SK-N-SH (cell line): ENCODE measurements at regions not wholly inside any gene's neighbourhood (a gene's known extent, or its start where the extent isn't known, plus 50 kb on each side); places are given as distances from the start of the nearest gene placed in this dataset.
"Not testable (repeated sequence)": the region's sequence is repeated elsewhere in the genome, so short reads cannot be mapped to it uniquely, and the experiment has no call there.

ENCODE experiments used
- CTCF ChIA-PET: fragments of 300-600, 350-600 bp; formaldehyde crosslinking; extraction: SDS; loops from one replicate; lab custom pipeline; 2021; lab: Yijun Ruan, JAX
- POLR2A ChIA-PET: fragments of 350-600 bp; sonication (Branson Sonifier 250); formaldehyde crosslinking; extraction: SDS; loops from one replicate; lab custom pipeline; 2020; ENCODE audit warnings: antibody characterized with exemption, inconsistent platforms; lab: Yijun Ruan, JAX
- DNase-seq: peaks from one replicate; pipeline ENCODE4 v3.0.0; 2012
- H2AFZ ChIP-seq: fragments of 200-600 bp; sonication (generic); 2 replicates; pipeline ENCODE4 v1.8.1; 2016; ENCODE audit warnings: antibody characterized with exemption, mild to moderate bottlenecking, low read depth
- H3F3A ChIP-seq: fragments of 200-600 bp; sonication (generic); replicated peaks from 2 replicates; pipeline ENCODE3; 2016; ENCODE audit warnings: antibody characterized with exemption, mild to moderate bottlenecking; ENCODE audit not compliant: insufficient read depth
- H3K27ac ChIP-seq, 2 experiments: fragments of 200-500 bp in 1 of 2; fragments of 200-600 bp in 1 of 2; sonication (Bioruptor generic) in 1 of 2; sonication (generic), shearing (Covaris generic) in 1 of 2; 2 replicates each; pipeline versions ENCODE4 v1.5.1 to v1.6.1; 2014 to 2016; ENCODE audit warnings: low read depth in 2 of 2, inconsistent platforms in 1 of 2, low read length in 1 of 2, mild to moderate bottlenecking in 1 of 2, mixed read lengths in 1 of 2
- H3K27me3 ChIP-seq: fragments of 200-600 bp; sonication (generic), shearing (Covaris generic); 2 replicates; pipeline ENCODE4 v1.6.1; 2016; ENCODE audit warnings: mixed run types; ENCODE audit not compliant: insufficient read depth
- H3K36me3 ChIP-seq, 2 experiments: fragments of 200-500 bp in 1 of 2; fragments of 200-600 bp in 1 of 2; sonication (Bioruptor generic) in 1 of 2; sonication (generic) in 1 of 2; replicated peaks in 1 of 2; 2 replicates each; pipeline versions ENCODE3 to v1.5.1; 2014 to 2016; ENCODE audit warnings: low read length in 1 of 2, mild to moderate bottlenecking in 1 of 2; ENCODE audit not compliant: insufficient read depth in 2 of 2, control insufficient read depth in 1 of 2
- H3K4me1 ChIP-seq, 2 experiments: fragments of 200-500 bp in 1 of 2; fragments of 200-600 bp in 1 of 2; sonication (Bioruptor generic) in 1 of 2; sonication (generic), shearing (Covaris generic) in 1 of 2; 2 replicates each; pipeline versions ENCODE4 v1.5.1 to v1.6.1; 2014 to 2016; ENCODE audit warnings: low read depth in 1 of 2, low read length in 1 of 2, mixed run types in 1 of 2; ENCODE audit not compliant: insufficient read depth in 2 of 2, control insufficient read depth in 1 of 2
- H3K4me2 ChIP-seq: fragments of 200-600 bp; sonication (generic), shearing (Covaris generic); 2 replicates; pipeline ENCODE4 v1.6.1; 2017; ENCODE audit warnings: mixed run types
- H3K4me3 ChIP-seq, 2 experiments: fragments of 200-500 bp in 1 of 2; fragments of 200-600 bp in 1 of 2; sonication (Bioruptor generic) in 1 of 2; sonication (generic), shearing (Covaris generic) in 1 of 2; 2 replicates each; pipeline versions ENCODE4 v1.5.1 to v1.8.1; 2014 to 2016; ENCODE audit warnings: low read depth in 2 of 2, inconsistent platforms in 1 of 2, low read length in 1 of 2, mild to moderate bottlenecking in 1 of 2, mixed read lengths in 1 of 2, moderate library complexity in 1 of 2
- H3K79me2 ChIP-seq: fragments of 200-600 bp; sonication (generic); 2 replicates; pipeline ENCODE4 v1.8.1; 2017; ENCODE audit warnings: mild to moderate bottlenecking; ENCODE audit not compliant: insufficient read depth
- H3K9ac ChIP-seq: fragments of 200-600 bp; sonication (generic); 2 replicates; pipeline ENCODE4 v1.6.1; 2017; ENCODE audit warnings: mixed run types
- H3K9me2 ChIP-seq: fragments of 200-600 bp; sonication (generic); 2 replicates; pipeline ENCODE4 v1.6.1; 2017; ENCODE audit warnings: mixed run types
- H3K9me3 ChIP-seq: fragments of 200-600 bp; sonication (generic); 2 replicates; pipeline ENCODE4 v1.6.1; 2017; ENCODE audit warnings: mixed run types, mild to moderate bottlenecking, moderate library complexity
- H4K20me1 ChIP-seq: fragments of 200-600 bp; sonication (generic); 2 replicates; pipeline ENCODE4 v1.6.1; 2017; ENCODE audit warnings: mild to moderate bottlenecking, mixed run types; ENCODE audit not compliant: insufficient read depth
- EZH2phosphoT487 ChIP-seq: fragments of 200-600 bp; sonication (generic); IDR thresholded peaks from 2 replicates; pipeline ENCODE4 v1.6.1; 2017; ENCODE audit warnings: low read depth, mixed run types, mild to moderate bottlenecking, antibody characterized with exemption, moderate library complexity, borderline replicate concordance
- FOXJ3 ChIP-seq: sonication (generic); formaldehyde crosslinking; IDR thresholded peaks from 2 replicates; pipeline ENCODE4 v1.5.1; 2020; ENCODE audit warnings: mild to moderate bottlenecking, missing genetic modification reagents
- GABPA ChIP-seq: IDR thresholded peaks from 2 replicates; pipeline ENCODE4 v1.4.0; 2012; ENCODE audit warnings: low read depth, mild to moderate bottlenecking
- GATA2 ChIP-seq: sonication (generic); formaldehyde crosslinking; IDR thresholded peaks from 2 replicates; pipeline ENCODE4 v1.5.0; 2020; ENCODE audit warnings: mild to moderate bottlenecking, missing genetic modification reagents
- IRF3 ChIP-seq: fragments of 150-350 bp; IDR thresholded peaks from 2 replicates; pipeline ENCODE4 v1.6.1; 2016; ENCODE audit warnings: mild to moderate bottlenecking, low read depth, low read length
- MAX ChIP-seq: IDR thresholded peaks from 2 replicates; pipeline ENCODE4 v1.4.0; 2012; ENCODE audit warnings: low read depth
- MEF2A ChIP-seq: IDR thresholded peaks from 2 replicates; pipeline ENCODE4 v1.4.0; 2012; ENCODE audit warnings: low read depth, borderline replicate concordance
- NFIC ChIP-seq: IDR thresholded peaks from 2 replicates; pipeline ENCODE4 v1.4.0; 2012; ENCODE audit warnings: borderline replicate concordance
- POLR2AphosphoS5 ChIP-seq: IDR thresholded peaks from 2 replicates; pipeline ENCODE4 v1.6.1; 2012; ENCODE audit warnings: low read depth, low read length
- RAD21 ChIP-seq: IDR thresholded peaks from 2 replicates; pipeline ENCODE4 v1.6.1; 2012; ENCODE audit warnings: mild to moderate bottlenecking, low read length
- RCOR1 ChIP-seq: fragments of 150-350 bp; IDR thresholded peaks from 2 replicates; pipeline ENCODE4 v1.6.1; 2017; ENCODE audit warnings: antibody characterized with exemption, low read length
- RFX5 ChIP-seq: IDR thresholded peaks from 2 replicates; pipeline ENCODE4 v1.6.1; 2012; ENCODE audit warnings: mild to moderate bottlenecking, improper control_type of control experiment, low read length
- RXRA ChIP-seq: IDR thresholded peaks from 2 replicates; pipeline ENCODE4 v1.4.0; 2012; ENCODE audit warnings: low read depth, mild to moderate bottlenecking, borderline replicate concordance
- SIN3A ChIP-seq: IDR thresholded peaks from 2 replicates; pipeline ENCODE4 v1.6.1; 2012; ENCODE audit warnings: low read depth, mild to moderate bottlenecking, low read length, moderate library complexity, borderline replicate concordance
- TAF1 ChIP-seq: IDR thresholded peaks from 2 replicates; pipeline ENCODE4 v1.6.1; 2012; ENCODE audit warnings: low read depth, mild to moderate bottlenecking, low read length, moderate library complexity, borderline replicate concordance
- WGBS: methylation state at CpG from one replicate; pipeline ENCODE4 v1.1.6; 2017; ENCODE audit warnings: low lambda C conversion rate; 5-methylcytosine and 5-hydroxymethylcytosine counted together
- TF ChIP-seq, protein P1 (sequence below): IDR thresholded peaks from 2 replicates; pipeline ENCODE4 v1.6.1; 2012; ENCODE audit warnings: mild to moderate bottlenecking, low read depth, low read length, moderate library complexity

DNA sequence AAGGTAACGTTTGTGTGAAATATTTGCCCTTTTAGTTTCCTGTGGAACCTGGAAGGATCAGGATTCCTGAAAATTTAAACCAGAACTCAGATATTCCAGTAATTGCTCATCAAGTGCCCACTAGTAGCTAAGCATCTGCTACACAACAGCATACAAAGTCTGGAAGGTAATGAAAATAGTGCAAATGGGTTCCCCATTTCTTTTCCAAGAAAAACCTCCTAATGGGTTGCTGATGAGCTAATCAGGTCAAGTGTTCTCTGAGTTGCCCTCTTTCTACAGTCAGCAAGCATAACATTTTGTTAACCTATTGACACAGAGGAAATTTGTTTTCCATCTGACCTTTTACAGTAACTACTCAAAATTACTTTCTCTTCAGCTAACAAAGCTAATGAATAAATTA lies 83.6 kb upstream of the PMCH start:
- Histone ChIP-seq H3K4me1 (no peaks in the 10 kb centered on the region), H4K20me1 (no peaks in the 10 kb centered on the region), H3K36me3 (no peaks in the 10 kb centered on the region), H2AFZ (no peak overlapping the region), H3K27ac (no peak overlapping the region), H3K9me2 (no peaks in the 10 kb centered on the region), H3K9ac (no peak overlapping the region), H3K9me3 (no peaks in the 10 kb centered on the region), H3K79me2 (no peaks in the 10 kb centered on the region), H3F3A (no peaks in the 10 kb centered on the region), H3K27me3 (no peaks in the 10 kb centered on the region), H3K4me2 (no peak overlapping the region), H3K4me3 (no peak overlapping the region)
- DNase-seq = no peak
- CTCF ChIA-PET = no interaction called here
- WGBS = 15% methylated on average over 1 of the region's 1 CpG
- TF ChIP-seq MEF2A = no peak
- no peak for TF ChIP-seq RAD21
- TF ChIP-seq RFX5 = no peak
- TF ChIP-seq EZH2phosphoT487 = no peak
- TF ChIP-seq, protein P1, sequence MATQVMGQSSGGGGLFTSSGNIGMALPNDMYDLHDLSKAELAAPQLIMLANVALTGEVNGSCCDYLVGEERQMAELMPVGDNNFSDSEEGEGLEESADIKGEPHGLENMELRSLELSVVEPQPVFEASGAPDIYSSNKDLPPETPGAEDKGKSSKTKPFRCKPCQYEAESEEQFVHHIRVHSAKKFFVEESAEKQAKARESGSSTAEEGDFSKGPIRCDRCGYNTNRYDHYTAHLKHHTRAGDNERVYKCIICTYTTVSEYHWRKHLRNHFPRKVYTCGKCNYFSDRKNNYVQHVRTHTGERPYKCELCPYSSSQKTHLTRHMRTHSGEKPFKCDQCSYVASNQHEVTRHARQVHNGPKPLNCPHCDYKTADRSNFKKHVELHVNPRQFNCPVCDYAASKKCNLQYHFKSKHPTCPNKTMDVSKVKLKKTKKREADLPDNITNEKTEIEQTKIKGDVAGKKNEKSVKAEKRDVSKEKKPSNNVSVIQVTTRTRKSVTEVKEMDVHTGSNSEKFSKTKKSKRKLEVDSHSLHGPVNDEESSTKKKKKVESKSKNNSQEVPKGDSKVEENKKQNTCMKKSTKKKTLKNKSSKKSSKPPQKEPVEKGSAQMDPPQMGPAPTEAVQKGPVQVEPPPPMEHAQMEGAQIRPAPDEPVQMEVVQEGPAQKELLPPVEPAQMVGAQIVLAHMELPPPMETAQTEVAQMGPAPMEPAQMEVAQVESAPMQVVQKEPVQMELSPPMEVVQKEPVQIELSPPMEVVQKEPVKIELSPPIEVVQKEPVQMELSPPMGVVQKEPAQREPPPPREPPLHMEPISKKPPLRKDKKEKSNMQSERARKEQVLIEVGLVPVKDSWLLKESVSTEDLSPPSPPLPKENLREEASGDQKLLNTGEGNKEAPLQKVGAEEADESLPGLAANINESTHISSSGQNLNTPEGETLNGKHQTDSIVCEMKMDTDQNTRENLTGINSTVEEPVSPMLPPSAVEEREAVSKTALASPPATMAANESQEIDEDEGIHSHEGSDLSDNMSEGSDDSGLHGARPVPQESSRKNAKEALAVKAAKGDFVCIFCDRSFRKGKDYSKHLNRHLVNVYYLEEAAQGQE = no peak
- no peak for TF ChIP-seq SIN3A
- no peak for TF ChIP-seq NFIC
- TF ChIP-seq RCOR1 = no peak
- no peak for TF ChIP-seq IRF3
- no peak for TF ChIP-seq FOXJ3 (CRISPR knock-in tag)
- TF ChIP-seq POLR2AphosphoS5 = no peak
- no peak for TF ChIP-seq TAF1
- no peak for TF ChIP-seq MAX
- no peak for TF ChIP-seq GATA2 (CRISPR knock-in tag)
- TF ChIP-seq GABPA = no peak
- no peak for TF ChIP-seq RXRA
- POLR2A ChIA-PET = no interaction called here

DNA sequence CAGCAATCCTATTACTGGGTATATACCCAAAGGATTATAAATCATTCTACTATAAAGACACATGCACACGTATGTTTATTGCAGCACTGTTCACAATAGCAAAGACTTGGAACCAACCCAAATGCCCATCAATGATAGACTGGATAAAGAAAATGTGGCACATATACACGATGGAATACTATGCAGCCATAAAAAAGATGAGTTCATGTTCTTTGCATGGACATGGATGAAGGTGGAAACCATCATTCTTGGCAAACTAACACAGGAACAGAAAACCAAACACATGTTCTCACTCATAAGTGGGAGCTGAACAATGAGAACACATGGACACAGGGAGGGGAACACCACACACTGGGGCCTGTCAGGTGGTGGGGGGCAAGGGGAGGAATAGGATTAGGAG lies 58.1 kb upstream of the PMCH start:
- H3K9ac ChIP-seq, DNase-seq, H3K27me3 ChIP-seq, CTCF ChIA-PET, H3K9me3 ChIP-seq, H4K20me1 ChIP-seq, H3F3A ChIP-seq, H3K4me1 ChIP-seq, POLR2A ChIA-PET, H2AFZ ChIP-seq, H3K4me3 ChIP-seq, H3K36me3 ChIP-seq, H3K79me2 ChIP-seq, H3K27ac ChIP-seq, H3K9me2 ChIP-seq, H3K4me2 ChIP-seq: not testable (repeated sequence)
- WGBS = 0% methylated on average over 1 of the region's 2 CpGs

DNA sequence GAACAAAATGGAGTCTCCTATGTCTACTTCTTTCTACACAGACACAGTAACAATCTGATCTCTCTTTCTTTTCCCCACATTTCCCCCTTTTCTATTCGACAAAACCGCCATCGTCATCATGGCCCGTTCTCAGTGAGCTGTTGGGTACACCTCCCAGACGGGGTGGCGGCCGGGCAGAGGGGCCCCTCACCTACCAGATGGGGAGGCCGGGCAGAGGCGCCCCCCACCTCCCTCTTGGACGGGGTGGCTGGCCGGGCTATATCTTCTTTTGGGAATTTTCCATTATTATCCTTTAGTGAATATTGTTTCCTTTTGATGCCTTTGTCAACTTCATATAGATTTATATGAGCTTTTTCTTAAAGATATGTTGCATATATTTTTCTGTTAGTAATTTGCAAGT lies 53.4 kb upstream of the PMCH start:
- POLR2A ChIA-PET, H3K36me3 ChIP-seq, H3K4me3 ChIP-seq, H2AFZ ChIP-seq, CTCF ChIA-PET, H3K9ac ChIP-seq, H3K4me2 ChIP-seq, H3K9me3 ChIP-seq, H3K9me2 ChIP-seq, H4K20me1 ChIP-seq, H3K27me3 ChIP-seq, H3K79me2 ChIP-seq, H3K27ac ChIP-seq, H3K4me1 ChIP-seq, DNase-seq, H3F3A ChIP-seq: not testable (repeated sequence)
- WGBS = 2% methylated on average over 8 of the region's 11 CpGs
